ENCODE measurements at regions not wholly inside any gene's neighbourhood (a gene's known extent, or its start where the extent isn't known, plus 50 kb on each side); places are given as distances from the start of the nearest gene placed in this dataset.

DNA sequence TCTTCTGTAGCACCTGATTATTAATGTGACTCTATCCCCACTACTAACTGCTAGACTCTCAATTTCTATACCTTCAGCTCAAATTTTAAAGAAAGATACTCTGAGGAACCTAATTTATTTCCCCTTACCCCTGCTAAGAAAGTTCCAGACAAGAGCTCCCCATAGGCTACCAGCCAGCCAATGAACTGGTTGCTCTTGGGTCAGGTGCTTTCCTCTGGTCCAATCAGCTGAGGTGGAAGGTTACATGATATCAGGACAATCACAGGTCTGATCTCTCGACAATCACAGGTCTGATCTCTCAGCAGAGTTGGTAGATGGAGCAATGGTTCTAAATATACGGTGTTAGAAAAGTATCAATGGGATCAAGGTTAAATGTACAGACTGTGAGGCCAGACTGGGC lies 86.8 kb downstream of the AXIN2 start:
- TF ChIP-seq POLR2A (IDR thresholded peaks at IDR 0.05; ENCODE audit: low read depth, low read length) (no peak), TAF1 (IDR thresholded peaks at IDR 0.05; ENCODE audit: low read depth, low read length) (no peak), SPI1 (IDR thresholded peaks at IDR 0.05; ENCODE audit: low read depth, low read length) (no peak)

Data from GM12891 (cell line).